HG03280 (cell line): ENCODE measurements at regions not wholly inside any gene's neighbourhood (a gene's known extent, or its start where the extent isn't known, plus 50 kb on each side); places are given as distances from the start of the nearest gene placed in this dataset.
"Not testable (repeated sequence)": the region's sequence is repeated elsewhere in the genome, so short reads cannot be mapped to it uniquely, and the experiment has no call there.

ENCODE experiments used
- ATAC-seq: cut with Tn5 transposase; IDR thresholded peaks from one replicate; pipeline ENCODE4 v1.9.1; 2021; ENCODE audit warnings: mild to moderate bottlenecking, moderate library complexity; ENCODE audit not compliant: unreplicated experiment

DNA sequence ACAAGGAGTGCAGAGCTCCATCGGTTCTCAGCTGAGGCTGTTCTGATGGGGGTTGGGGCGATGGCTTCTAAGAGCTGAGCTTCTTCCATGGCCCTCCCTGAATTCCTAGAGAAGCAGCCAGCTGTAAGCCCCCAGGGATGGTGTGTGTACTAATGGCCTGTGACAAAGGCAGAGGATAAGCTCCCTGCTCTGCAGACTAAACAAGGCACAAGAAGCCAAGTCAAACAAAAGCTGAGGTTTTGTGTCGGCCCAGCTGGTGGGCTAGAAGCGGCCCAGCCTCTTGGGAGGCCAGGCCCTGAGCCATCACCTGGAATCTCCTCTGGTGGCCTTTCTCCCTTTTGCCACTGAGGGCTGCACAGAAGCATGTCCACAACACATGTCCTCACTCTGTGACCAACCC lies 75.0 kb upstream of the XPA start:
- no peak for ATAC-seq

DNA sequence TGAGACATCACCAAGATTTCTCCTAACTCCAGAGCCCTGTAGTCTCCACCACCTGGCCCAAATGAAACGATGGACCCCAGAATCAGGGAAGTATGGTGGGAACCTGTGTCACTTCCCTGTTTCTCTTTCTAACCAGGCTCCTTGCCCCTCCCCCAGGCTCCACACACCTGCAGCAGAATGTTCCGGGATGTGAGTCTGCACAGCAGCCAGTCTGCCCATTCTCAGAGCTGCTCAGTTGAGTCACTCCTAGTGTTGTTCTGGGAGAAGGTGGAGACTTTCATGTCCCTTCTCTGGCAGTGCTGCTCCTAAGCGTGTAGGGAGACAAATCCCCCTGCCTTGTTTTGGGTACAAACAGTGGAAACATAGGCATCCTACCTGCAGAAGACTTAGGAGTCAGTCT lies 76.0 kb upstream of the XPA start:
- ATAC-seq = no peak

DNA sequence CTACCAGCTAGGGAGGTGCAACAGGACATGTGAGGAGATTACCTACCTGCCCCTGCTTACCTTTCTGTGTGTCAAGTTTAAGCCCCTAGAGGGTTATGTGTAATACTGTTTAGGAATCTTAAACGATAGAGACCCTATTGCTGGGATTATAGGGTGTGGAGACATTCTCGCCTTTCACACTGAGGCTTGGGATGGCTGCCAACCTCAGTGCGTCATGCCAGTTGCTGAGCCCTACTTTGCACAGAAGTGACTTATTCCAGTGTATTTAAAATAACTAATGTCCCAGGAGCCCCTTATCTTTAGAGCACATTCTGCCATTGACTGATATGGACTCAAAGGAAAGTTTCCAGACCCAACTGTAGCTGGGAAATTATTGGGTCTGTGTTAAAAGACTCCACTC lies 76.6 kb upstream of the XPA start:
- no peak for ATAC-seq

DNA sequence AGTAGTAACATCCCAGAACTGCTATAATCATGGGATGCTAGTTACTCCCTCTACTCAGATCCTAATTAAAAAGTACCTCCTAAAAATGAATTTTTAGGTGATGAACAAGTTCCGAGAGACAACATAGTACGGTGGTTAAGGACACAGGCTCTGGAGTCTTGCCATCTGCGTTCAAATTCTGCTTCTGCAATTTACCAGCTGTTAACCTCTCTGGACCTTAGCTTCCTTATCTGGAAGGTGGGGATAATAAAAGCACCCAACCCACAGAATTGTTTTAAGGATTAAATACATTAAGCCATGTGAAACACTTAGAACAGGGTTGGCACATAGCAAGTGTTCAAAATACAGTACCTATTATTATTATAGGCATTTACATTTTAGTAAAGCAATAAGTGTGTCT lies 77.5 kb upstream of the XPA start:
- ATAC-seq = no peak

DNA sequence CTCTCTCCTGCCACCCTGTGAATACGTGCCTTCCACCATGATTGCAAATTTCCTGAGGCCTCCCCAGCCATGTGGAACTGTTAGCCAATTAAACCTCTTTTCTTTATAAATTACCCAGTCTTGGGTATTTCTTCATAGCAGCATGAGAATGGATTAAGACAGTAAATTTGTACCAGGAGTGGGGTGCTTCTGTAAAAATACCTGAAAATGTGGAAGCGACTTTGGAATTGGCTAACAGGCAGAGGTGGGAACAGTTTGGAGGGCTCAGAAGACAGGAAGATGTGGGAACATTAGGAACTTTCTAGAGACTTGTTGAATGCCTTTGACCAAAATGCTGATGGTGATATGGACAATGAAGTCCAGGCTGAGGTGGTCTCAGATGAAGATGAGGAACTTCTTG lies 74.3 kb upstream of the FOXE1 start:
- not testable (repeated sequence) for ATAC-seq

DNA sequence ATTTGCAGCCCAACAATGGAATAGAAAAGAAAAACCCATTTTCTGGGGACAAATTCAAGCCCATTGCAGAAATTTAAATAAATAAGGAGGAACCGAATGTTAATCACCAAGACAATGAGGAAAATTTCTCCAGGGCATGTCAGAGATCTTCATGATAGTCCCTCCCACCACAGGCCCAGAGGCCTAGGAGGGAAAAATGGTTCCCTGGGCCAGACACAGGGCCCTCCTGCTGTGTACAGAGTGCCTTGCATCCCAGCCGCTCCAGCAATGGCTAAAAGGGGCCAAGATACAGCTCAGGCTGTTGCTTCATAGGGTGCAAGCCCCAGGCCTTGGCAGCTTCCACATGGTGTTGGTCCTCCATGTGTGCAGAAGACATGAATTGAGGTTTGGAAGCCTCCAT lies 73.4 kb upstream of the FOXE1 start:
- no peak for ATAC-seq

DNA sequence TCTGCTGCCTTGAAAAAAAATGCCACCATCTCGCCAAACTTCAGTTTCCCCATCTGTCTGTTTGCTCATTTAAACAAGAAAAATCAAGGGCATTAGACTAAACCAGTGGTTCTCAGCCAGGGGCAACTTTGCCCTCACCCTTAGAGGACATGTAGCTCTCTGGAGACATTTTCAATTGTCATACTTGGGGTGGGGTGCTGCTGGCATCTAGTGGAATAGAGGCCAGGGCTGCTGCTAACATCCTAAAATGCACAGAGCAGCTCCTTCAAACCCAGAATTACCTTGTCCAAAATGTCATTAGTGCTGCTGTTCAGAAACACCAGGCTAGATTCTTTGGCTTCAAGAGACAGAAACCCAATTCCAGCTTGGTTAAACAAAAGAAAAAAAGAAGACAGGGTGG lies 71.1 kb upstream of the FOXE1 start:
- ATAC-seq = no peak

DNA sequence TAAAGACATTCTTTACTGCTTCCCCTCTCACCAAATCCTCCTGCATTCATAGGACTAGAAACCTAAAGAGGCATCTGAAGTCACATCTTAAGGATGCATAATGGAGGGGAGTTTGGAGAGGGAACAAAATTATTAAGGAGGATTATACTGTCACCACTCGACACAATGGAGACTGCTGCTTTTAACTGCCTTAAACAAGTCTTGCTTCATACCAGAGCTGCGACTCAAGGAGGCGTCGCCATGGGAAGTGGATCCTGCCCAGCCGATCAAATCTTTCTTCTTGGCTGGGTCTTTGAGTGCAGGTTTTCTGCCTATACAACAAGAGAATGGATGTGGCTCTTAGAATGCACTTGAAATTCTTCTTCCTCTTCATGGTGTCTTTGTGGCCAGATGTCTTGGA lies 66.7 kb upstream of the FOXE1 start:
- ATAC-seq = no peak

DNA sequence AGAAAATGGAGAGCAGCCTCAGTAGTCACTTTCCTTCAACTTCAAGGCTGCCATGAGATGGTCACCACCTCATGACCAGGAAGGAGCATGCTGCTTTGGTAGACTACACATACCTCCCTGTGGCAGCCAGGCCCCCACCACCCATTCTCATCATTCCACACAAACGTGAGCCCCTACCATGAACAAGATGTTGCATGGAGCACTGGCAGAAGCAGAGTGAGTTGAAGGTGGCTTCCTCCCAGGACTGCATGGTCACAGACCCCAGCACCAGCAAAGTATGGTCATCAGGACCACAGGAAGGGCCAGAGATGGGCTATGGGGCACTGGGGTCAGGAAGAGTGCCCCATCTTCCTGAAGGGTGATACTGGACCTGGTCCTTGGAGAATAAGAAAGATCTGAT lies 65.5 kb upstream of the FOXE1 start:
- ATAC-seq = no peak

DNA sequence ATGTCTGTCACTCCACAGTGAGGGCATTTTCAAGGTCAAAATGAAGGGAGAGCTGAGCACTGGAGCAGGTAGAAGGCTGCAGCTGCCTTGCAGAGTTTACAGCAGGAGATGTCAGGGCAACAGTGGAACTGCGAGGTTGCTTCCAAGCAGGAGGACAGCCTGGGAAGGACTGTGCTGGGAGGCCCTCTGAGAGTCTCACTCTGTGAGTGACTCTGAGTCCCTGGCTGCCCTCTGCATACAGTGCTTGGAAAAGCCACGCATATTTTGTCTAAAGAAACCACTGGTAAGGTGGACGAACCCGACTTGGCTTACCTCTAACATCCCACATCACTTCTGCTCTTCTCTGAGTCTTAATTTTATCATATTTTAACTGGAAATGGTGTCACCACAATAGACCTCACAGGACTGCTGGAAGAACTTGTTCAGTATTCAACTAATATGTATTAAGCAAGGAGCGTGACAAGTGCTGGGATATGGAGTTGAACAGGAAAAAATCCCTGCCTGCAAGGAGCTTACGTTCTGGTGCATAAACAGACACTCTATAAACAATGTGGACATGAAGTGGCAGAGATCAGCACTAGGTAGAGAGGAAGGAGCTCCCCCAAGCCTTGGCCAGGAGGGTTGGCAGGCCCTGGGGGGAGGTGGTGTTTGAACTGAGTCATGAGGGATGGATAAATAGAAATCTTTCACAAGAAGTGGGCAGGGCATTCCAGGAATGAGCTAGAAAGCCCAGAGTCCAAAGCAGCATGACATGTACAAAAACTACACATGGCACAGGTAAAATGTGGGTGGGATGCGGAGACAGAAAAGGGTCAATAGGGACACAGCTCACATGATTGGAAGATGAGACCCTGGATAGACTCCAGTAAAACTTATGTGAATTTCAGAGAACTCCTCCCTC lies 64.0 kb upstream of the FOXE1 start:
- ATAC-seq = no peak

DNA sequence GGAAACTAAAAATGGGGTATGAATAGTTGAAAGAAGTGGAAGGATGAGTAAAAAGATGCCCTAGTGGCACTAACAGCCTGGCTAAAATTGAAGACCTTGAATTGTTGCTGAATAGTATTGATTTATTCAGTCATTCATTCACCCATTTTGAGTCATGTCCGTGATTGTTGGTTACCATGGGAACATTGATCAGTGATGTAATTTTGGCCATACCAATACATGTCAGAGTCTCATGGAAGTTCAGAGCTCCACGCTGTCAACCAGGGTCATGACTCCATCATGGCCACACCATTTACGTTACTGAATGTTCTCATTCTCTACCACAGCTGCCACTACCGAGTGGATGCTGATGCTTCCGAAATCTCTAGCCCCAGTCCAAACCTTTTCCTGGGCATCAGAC lies 62.5 kb upstream of the FOXE1 start:
- ATAC-seq = no peak

DNA sequence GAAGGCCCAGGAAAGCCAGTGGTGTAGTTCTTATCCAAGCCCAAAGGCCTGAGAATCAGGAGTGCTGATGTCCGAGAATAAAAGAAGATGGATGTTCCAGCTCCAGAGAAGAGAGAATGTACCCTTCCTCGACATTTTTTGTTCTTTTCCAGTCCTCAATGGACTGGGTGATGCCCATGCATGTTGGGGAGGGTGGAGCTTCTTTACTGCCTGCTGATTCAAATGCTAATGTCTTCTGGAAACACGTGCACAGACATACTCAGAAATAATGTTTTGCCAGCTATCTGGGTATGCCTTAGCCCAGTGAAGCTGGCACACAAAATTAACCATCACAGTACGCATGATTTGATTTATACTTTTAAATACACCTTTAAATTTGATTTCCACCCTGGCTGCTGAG lies 61.5 kb upstream of the FOXE1 start:
- ATAC-seq = no peak

DNA sequence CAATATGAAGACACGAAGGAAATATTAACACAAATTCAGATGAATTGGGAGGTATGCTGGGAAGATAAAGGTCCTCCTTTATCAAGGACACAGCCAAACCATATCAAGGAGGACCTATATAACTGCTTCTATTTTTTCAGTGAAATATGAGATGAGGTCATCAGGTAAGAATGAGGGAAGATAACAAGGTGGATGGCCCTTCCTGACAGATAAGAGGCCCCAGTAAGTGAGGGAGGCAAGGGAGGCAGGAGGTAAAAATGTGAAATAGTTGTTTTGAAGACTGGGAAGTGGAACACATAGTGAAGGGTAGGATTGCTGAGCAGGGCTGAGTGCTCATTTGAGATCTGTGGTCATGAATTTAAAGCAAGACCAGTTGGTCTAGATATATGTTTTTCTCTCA lies 60.0 kb upstream of the FOXE1 start:
- no peak for ATAC-seq

DNA sequence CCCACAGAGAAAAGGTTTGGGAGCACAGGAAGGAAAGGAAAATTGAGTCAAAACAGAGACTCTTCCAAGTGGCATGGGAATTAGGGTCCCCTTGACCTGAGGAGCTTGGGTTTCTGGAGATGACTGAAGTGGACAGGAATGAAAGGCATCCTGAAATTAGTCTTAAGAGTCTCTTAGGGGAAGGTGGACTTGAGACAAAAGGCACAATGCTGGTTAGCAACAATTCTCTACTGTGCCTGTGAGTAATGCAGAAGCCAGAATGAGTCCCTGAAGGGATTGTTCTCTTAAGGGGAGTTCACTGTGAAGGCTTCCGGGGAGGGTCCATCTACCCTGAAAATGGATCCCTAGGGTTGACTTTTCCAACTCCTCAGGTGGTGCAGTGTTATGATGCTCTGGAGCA lies 58.4 kb upstream of the FOXE1 start:
- ATAC-seq = no peak

DNA sequence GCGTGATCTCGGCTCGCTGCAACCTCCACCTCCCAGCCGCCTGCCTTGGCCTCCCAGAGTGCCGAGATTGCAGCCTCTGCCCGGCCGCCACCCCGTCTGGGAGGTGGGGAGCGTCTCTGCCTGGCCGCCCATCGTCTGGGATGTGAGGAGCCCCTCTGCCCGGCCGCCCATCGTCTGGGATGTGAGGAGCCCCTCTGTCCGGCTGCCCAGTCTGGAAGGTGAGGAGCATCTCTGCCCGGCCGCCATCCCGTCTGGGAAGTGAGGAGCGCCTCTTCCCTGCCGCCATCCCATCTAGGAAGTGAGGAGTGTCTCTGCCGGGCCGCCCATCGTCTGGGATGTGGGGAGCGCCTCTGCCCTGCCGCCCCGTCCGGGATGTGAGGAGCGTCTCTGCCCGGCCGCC lies 56.9 kb upstream of the FOXE1 start:
- not testable (repeated sequence) for ATAC-seq

DNA sequence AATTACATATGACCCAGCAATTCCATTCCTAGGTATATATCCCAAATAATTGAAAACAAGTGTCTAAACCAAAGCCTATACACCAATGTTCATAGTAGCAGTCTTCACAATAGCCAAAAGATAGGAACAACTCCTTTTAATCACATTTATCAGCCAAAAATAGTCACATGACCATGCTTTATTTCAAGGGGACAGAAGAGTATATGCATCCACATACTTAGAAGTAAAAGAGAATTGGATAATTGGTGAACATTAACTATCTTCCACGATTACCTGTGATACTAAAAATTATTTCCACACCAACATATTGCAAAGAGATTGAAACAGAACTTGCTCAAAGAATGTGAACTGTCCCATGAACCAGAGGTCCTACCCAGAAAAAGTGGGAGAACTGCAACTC lies 51.8 kb upstream of the FOXE1 start:
- ATAC-seq = no peak

DNA sequence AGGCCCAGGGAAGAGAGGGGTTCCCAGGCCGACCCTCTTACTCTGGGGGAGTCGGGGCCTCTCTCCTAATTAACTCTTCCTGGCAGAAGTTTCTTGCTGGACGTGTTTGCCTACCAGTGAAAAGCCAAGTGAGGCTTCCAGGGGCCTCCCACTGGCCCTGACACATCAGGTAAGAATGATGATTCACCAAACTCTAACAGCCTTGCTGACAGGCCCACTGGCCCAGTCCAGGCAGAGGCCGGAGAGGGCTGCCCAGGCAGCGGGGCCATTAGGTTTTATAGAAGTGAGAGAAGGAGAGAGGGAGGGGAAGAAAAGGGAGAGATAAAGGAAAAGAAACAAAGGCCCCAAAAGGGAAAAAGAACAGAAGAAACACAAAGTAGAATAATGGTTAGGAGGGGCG lies 50.8 kb upstream of the FOXE1 start:
- no peak for ATAC-seq

DNA sequence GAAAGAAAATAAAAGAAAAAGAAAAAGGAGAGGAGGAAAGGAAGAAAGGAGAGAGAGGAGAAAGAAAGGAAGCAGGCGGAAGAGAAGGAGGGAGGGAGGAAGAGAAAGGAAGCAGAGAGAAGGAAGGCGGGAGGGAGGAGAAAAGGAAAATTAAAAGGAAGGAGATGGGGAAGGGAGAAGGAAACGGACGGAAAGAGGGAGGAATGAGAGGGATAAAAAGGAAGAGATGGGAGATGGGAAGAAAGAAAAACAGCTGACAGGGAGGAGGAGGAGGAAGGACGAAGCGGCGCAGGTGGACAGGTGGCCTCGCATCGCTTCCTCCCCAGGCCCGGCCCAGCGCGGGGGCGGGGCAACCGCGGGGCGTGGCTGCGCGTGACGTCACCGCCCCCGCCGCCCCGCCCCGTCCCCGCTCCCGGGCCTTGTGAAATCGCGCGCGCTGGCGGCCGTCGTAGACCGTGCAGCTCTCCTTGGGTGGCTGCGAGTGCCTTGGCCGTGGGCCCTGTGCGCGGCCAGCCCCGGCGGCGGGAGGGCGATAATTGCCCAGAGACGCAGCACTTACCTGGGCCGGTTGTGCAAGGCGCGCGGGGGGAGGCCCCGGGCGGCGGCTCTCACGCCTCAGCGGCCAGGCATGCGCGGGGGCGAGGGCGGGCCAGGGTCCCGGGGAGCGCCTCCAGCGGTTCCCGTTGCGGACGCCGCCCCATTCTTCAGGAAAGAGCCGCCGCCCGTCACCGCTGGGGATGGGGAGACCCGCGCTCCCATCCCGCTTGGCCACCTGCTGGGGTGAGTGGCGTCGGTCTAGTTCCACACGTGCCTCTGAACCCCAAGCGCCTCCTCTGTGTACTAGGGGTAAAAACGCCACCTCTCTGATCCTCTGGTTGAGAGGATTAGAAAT lies 49.6 kb upstream of the FOXE1 start:
- ATAC-seq = peak; percentile 89
